ENCODE measurements at regions not wholly inside any gene's neighbourhood (a gene's known extent, or its start where the extent isn't known, plus 50 kb on each side); places are given as distances from the start of the nearest gene placed in this dataset.

GRCh38 chr1:190975827-190976226, 498.2 kb upstream of the BRINP3 start:
- no peak overlapping the region for H3T11ph ChIP-seq (ENCODE audit: low read length)
- Mint-ChIP-seq H3K9me3 (no peaks in the 10 kb centered on the region; a peak in 2 of 5 replicates), H3K27ac (no peak overlapping the region), H3K4me1 (no peaks in the 10 kb centered on the region), H3K4me3 (no peak overlapping the region), H3K36me3 (ENCODE audit: insufficient read depth in 1 of 3, low read depth in 3 of 3) (peaks cover 0 to 4% (median 0%) of the 10 kb centered on the region in 3 experiments; a peak in 1 of 7 replicates), H3K27me3 (ENCODE audit: low read depth) (no peaks in the 10 kb centered on the region)
- H3K9ac ChIP-seq (ENCODE audit: extremely low read depth, insufficient read length, low read length) = no peak overlapping the region
- no peaks in the 10 kb centered on the region for H4K20me1 ChIP-seq (ENCODE audit: control insufficient read depth, insufficient read depth, insufficient read length)
- no peak overlapping the region for H4K5ac ChIP-seq (ENCODE audit: insufficient read length, low read depth, low read length)
- H3K27me3 ChIP-seq (ENCODE audit: insufficient read depth, low read length) = no peaks in the 10 kb centered on the region
- H3K79me1 ChIP-seq (ENCODE audit: insufficient read depth, low read depth, low read length, poor library complexity, severe bottlenecking) = no peaks in the 10 kb centered on the region
- H3K79me2 ChIP-seq (ENCODE audit: insufficient read depth, low read length) = no peaks in the 10 kb centered on the region
- no peak for TF ChIP-seq CTCF (conservative IDR thresholded peaks at IDR 0.05)
- no peak overlapping the region for H4K8ac ChIP-seq (replicated peaks; ENCODE audit: insufficient read length, low read depth, low read length)
- H2BK12ac ChIP-seq (ENCODE audit: insufficient read length, low read depth, low read length) = no peak overlapping the region
- no peak overlapping the region for H3K27ac ChIP-seq (ENCODE audit: insufficient read length, low read depth, low read length)
- no peak overlapping the region for H3K56ac ChIP-seq (ENCODE audit: insufficient read length, low read depth, low read length)
- H3K18ac ChIP-seq (ENCODE audit: insufficient read length, low read depth, low read length) = no peak overlapping the region
- no peaks in the 10 kb centered on the region for H3K9me3 ChIP-seq (ENCODE audit: control insufficient read depth, low read depth, low read length)
- no peaks in the 10 kb centered on the region for H3K4me1 ChIP-seq (ENCODE audit: insufficient read depth, low read length)
- H2BK15ac ChIP-seq (ENCODE audit: low read depth, low read length) = no peak overlapping the region
- H2BK20ac ChIP-seq (ENCODE audit: low read depth, low read length, poor library complexity, severe bottlenecking) = no peak overlapping the region
- no peak overlapping the region for H3K4ac ChIP-seq (ENCODE audit: low read depth, low read length)
- no peak overlapping the region for H2AFZ ChIP-seq (ENCODE audit: low read length)
- no peak for DNase-seq
- H4K91ac ChIP-seq (ENCODE audit: insufficient read length, low read depth, low read length) = no peak overlapping the region
- H2BK5ac ChIP-seq (ENCODE audit: insufficient read length, low read length) = no peak overlapping the region
- no peak overlapping the region for H3K23ac ChIP-seq (ENCODE audit: insufficient read length, low read depth, low read length)
- H3K23me2 ChIP-seq (ENCODE audit: insufficient read length, low read depth, low read length, poor library complexity, severe bottlenecking) = no peaks in the 10 kb centered on the region
- H2AK5ac ChIP-seq (ENCODE audit: insufficient read length, low read length) = no peak overlapping the region
- H3K4me2 ChIP-seq (ENCODE audit: insufficient read depth, insufficient read length, low read length) = no peak overlapping the region
- H3K14ac ChIP-seq (ENCODE audit: insufficient read depth, low read length) = no peak overlapping the region
- WGBS (ENCODE audit: extremely low coverage, insufficient read length, low lambda C conversion rate) = no CpG with 5 or more reads among the region's 5 CpGs
- no peak overlapping the region for H2BK120ac ChIP-seq (ENCODE audit: low read depth, low read length, poor library complexity, severe bottlenecking)
